Ramos (cell line): ENCODE measurements at regions not wholly inside any gene's neighbourhood (a gene's known extent, or its start where the extent isn't known, plus 50 kb on each side); places are given as distances from the start of the nearest gene placed in this dataset.

ENCODE experiments used
- in situ Hi-C: fragments of 300-500 bp; cut with MboI; formaldehyde crosslinking; loops from one replicate; pipeline ENCODE4 v1.14.3; 2022; ENCODE audit warnings: low sequenced_read_pairs; ENCODE audit not compliant: unreplicated experiment

DNA sequence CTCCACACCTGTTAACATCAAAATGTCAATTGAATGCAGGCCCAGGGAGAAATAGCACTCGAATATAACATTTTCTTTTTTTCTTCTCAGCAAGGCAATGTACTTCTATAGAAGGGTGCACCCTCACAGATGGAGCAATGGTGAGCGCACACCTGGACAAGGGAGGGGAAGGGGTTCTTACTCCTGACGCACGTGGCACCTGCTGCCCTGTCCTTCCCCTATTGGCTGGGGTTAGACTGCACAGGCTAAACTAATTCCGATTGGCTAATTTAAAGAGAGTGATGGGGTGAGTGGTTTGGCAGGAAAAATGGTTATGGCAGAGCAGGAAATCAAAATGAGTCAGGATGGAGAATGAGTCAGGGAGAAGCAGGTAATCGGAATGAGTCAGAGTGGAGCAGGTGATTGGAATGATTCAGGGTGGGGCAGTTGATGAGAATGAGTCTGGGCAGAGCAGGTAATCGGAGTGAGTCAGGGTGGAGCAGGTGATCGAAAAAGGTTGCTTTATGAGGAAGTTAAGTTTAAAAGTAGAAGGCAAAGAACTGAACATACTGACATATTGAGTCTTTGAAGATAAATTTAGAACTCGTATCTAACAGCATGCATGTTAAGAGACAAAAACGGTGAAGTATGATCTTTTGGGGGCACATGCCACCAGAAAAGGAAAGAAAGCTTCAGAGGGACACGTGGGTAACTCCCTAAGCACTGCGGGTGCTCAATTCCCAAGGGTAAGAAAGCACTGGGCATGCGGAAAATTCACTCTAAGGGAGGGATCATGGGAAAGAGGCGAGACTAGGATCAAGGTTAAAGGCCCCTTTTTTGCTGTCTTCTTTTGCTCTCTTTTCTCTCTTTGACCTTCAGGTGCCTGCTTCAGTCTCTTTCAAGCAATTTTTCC lies 72.9 kb upstream of the GALNT15 start:
- in situ Hi-C loops: no loop called here

DNA sequence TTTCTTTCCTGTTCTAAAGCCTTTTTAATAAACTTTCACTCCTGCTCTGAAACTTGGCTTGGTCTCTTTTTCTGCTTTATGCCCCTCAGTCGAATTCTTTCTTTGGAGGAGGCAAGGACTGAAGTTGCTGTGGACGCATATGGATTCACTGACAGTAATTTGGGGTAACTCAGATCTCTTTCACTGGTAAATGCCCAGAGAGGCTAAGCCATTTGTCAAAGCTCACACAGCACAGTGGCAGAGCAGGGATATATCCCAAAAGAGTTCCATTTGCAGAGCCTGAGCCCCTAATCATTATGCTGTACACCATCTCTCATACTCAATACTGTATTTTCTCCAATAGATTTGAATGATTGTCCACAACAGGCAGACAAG lies 72.3 kb upstream of the GALNT15 start:
- in situ Hi-C loops: no loop called here

DNA sequence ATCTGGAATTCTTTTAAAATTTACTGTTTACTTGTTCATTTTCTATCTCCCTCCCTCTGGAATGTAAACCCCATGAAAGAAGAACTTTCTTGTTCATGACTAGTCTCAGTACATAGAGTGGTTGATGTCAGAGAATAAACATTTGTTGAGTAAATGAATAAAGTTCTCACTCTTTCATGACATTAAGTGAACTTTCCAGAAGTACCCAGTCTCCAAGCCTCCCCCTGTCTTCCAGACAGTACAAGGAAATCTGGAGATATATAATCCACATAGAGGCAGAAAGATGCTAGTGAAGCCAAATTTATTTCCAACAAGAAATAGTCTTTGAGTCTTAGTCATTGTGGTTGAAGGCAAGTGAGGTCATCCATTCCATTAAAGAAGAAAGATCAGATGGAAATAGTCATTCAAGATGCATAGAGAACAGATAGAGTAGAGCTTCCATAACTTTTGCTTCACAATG lies 71.5 kb upstream of the GALNT15 start:
- in situ Hi-C loops: no loop called here

DNA sequence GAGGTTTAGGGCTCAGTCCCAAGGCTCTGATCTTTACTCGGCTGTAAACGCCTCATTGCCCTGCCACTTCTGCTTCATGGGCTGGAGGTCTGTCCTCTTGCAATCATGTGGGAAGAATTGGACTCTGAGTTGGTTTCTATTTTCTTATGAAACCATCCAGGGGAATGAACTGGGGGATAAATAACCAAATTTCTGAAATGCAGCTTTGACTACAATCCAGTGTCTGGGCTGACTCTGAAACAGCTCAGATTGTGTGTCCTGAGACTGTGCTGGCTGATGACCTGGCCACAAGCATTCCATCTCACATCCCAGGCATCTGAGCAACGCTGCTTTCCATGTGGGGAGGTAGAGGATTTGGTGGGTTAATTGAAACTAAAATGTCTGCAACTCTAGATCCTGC lies 71.0 kb upstream of the GALNT15 start:
- in situ Hi-C loops: no loop called here

DNA sequence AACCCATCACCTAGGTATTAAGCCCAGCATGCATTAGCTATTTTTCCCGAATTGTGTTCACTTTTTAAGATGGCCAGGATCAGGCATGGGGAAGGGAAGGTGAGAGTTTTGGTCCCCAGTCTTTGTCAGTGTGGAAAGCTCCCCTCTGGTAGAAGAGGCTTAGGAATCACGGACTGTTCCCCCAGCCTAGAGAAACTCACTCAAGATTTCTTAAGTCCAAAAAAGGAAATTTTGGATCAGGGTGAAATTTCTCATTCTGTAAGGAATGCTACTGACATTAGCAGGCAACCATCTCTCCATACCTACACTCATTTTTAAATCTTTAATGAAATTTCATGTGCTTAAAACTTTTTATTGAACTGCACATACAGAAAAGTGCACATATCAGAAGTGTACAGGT lies 70.3 kb upstream of the GALNT15 start:
- in situ Hi-C loops: no loop called here

DNA sequence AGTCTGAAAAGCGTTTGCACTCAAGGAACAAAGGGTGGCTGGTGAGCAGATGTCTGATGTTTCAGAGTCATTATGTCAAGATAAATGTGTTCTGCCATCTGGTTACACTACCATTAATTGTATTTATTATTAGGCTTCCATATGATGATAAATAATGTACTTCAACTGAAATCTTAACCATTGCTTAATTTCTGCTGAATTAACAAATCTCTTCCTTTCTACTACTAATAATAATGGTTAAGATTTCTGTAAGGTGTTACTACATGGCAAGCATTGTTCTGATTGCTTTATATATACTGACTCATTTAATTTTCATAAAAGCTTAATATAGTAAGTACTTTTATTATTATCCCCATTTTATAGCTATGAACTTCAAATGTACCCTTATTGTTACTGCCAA lies 68.4 kb upstream of the GALNT15 start:
- in situ Hi-C loops: no loop called here

DNA sequence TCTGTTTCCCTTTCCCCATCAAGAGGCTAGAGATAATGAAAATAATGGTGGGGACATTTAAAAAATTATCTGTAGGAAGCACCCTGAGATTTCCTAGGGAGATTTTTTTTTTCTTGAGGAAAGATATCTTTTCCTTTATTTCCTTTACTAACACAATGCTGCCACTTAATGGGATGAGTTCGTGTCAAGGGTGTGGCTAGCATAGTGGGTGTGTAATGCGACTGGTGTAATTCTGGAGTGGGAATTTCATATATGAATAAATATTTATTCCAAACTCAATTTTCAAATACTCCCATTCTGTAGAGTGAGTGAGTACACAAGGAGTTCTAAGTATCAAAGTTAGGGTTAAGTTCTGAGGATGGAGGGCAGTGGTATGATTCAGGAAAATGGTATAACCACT lies 66.1 kb upstream of the GALNT15 start:
- in situ Hi-C loops: no loop called here

DNA sequence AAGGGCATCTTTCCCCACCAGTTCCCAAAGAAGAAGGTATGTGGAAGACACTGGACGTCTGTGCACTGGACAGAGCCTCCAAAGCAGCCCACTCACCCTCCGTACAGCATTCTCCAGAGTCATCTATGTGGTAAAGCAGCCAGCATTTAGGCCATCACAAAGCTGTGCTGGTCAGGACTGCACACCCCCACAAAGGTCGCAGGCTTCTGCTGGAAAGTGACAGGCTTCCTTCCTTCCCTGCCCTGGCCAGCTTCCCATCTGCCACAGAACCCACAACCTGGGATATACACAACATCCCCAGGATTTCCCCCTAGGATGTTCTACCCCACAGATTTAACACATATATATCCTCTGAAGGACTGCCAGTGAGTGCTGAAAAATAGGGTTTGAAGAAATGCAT lies 64.6 kb upstream of the GALNT15 start:
- in situ Hi-C loops: no loop called here

DNA sequence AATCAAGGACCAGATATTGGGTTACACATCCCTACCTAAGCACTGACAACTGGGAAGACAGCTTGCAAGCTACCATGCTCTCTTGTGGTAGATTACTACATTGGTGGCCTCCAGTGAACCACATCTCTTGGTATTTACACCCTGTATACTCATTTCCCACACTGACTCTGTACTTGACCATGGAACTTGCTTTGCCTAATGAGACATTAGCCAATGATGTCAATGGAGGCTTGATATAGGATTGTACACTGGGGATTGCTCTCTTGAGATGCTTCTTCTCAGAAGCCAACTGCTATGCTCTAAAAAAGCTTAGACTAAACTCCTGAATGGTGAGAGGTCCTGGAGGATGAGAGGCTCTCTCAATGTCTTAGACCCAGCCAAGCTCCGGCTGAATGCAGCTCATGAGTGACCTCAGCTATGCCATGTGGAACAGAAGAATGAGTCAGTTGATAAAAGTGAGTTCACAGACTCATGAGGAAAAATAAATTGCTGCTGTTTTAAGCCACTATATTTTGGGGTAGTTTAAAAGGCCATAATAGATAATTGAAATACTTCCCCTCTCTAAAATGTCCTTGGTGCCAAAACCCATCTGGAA lies 61.5 kb upstream of the GALNT15 start:
- in situ Hi-C loops: no loop called here

DNA sequence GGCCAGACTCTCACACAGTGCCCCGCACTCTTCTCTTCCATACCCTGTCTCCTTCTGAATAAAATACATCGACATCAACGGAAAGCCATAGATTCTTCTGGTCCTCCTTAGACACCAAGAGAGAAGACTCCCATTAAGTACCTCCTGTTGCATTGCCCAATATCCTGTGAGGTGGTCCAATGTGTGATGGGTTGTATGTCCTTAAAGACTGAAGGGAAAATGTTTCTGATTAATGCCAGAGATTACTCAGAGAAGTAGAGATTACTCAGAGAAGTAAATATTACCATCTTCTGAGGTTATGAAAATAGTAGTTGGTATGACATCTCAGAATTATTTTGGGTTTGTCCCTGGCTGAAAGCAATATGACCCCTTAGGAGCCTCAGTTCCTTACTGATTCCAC lies 60.8 kb upstream of the GALNT15 start:
- in situ Hi-C loops: no loop called here

DNA sequence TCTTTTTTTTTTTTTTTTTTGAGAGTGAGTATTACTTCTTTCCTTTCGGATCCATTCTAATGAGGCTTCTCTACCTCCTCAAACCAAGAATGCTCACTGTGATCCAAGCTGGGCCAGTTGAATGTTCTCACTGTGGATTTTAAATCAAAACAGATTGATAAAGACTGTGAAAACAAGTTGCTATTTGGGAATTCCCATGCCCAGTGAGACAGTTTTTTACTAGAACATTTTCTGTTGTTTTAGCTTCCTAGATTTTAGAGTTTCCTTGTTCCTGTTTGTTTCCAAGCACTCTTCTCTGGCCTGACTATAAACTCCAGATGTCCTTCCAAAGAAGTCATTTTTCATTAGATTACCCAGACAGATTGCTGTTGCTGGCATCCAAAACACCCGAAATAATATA lies 60.1 kb upstream of the GALNT15 start:
- in situ Hi-C loops: no loop called here

DNA sequence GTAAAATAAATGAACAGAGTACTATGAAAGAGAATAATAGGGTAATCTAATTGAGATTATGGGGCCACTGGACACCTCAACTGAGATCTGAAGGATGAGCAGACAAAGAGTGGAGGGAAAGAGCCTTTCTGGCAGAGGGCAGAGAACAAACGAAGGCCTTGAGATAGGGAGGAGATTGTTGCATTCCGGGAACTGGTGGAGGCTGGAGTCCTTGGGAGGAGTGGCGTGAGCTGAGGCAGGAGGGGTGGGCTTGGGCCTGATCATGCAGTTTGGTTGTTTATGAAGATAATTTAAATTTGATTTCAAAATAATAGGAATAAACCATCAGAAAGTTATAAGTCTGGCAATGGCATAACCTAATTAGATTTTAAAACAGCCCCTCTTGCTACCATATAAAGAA lies 59.5 kb upstream of the GALNT15 start:
- in situ Hi-C loops: no loop called here

DNA sequence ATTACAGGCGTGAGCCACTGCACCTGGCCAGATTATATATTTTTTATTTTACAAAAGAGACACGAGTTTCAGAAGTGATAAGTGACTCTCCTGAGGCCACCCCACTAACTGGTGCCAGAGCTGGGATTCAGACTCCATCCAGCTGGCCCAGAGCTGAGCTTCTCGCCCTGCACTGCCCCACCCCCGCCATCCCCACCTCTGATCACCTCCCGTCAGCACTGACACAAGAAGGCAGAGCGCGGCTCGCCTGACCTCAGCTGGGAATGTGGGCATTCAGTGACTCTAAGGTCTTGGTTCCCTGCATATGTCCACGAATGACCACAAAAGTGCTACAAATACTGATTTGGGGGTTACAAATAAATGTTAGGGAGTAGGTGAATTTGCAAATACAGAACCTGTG lies 56.1 kb upstream of the GALNT15 start:
- in situ Hi-C loops: no loop called here

DNA sequence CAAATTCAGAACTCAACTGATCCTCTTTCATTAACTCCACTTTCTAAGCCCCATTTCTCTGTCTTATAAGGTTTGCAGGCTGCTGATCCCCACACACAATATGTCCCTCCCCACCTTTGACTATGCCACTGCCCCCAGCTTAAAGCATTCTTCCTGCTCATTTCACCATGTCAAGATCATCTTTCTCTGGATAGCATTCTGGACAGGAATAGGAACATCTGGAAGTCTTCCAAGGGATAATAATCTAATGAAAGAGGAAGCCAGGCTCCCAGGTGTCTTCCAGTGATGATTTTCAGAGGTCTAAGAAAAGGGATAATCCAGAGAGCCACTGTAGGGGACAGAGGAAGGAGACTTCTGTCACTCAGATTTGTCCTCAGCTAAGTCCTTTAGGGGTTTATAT lies 54.6 kb upstream of the GALNT15 start:
- in situ Hi-C loops: no loop called here

DNA sequence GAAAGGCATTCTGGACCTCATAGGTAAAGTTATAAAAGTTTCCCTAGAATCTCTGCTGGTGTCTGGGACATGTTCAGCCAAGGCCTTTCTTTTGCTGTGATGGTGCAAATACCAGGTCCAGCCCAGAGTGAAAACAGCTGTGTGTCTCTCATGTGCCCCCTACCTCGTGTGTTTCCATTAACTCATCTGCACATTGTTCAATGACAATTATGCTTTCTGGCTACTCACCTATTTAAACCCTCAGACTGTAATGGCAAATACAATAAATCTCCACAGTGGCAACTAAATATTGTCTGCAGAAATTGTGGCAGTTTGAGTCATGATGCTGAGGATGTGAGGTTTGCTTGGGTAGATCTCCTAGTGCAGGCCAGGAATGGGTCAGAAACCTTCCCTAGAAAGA lies 53.1 kb upstream of the GALNT15 start:
- in situ Hi-C loops: no loop called here

DNA sequence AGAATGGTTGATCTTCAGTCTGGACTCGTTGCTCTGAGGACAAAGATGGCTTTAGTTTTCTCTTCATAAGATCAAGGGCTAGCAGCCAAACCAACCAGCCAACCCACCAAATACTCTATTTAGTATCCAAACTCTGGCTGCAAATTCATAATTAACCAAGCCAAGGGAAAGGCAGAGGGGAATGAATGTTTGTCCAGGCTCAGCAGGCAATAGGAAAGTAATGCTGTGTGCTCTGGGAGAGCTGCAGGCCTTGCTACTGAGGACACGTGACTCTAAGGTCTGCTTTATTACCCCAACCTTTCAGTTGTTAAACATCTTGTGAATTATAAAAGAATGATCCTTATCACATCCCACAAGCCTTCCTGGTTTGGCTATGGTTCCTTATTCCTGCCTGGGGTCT lies 52.3 kb upstream of the GALNT15 start:
- in situ Hi-C loops: no loop called here

DNA sequence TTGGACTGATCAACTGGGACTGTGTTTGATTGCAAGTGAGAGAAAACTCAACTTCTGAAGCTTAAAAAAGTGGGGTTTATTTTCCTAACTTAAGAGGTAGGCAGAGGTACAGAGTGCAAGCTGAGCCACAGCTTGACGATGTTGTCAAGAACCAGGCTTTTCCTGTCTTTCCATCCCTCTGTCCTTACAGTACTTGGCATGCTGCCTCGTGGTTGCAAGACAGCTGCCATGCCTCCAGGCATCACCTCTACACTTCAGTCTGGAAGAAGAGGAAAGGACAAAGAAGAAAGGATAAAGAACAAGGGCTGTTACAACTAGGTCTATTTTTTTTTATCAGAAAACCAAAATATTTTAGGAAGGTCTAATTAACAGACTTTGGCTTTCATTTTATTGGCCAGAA lies 51.8 kb upstream of the GALNT15 start:
- in situ Hi-C loops: no loop called here

DNA sequence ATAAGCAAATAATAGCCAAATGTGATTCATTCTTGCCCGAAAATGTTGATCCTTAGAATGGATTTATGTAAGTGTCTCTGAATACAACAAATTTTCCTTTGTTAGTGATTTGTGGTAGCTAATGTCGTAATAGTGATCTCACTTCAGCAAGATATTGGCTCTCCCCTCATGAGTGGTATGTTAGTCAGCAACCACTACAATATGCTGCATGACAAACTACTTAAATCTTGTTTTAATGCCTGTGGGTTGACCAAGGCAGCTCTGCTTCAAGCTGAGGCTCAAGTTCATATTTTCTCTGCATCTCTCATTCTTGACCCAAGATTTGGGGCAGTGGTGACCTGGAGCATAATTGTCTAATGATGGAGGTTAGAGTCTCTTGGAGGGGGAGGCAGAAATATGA lies 49.8 kb upstream of the GALNT15 start:
- in situ Hi-C loops: no loop called here
